ENCODE measurements at regions not wholly inside any gene's neighbourhood (a gene's known extent, or its start where the extent isn't known, plus 50 kb on each side); places are given as distances from the start of the nearest gene placed in this dataset.
"Not testable (repeated sequence)": the region's sequence is repeated elsewhere in the genome, so short reads cannot be mapped to it uniquely, and the experiment has no call there.

- no peak for DNase-seq
Measured at GRCh38 chr1:82390627-82391026, 589.9 kb downstream of the ADGRL2 start.

GRCh38 chr1:82388679-82389078 lies 587.9 kb downstream of the ADGRL2 start:
- no peak for DNase-seq

- no peak for DNase-seq
Measured at GRCh38 chr1:82387012-82387366, 586.3 kb downstream of the ADGRL2 start.

GRCh38 chr1:82386365-82387011 lies 585.8 kb downstream of the ADGRL2 start:
- no peak for DNase-seq

- DNase-seq: no peak
Measured at GRCh38 chr1:82384776-82385175, 584.0 kb downstream of the ADGRL2 start.

- no peak for DNase-seq
Measured at GRCh38 chr1:82377201-82377884, 576.6 kb downstream of the ADGRL2 start.

- no peak for DNase-seq
Measured at GRCh38 chr1:82373710-82374109, 573.0 kb downstream of the ADGRL2 start.

GRCh38 chr1:82371844-82372498 lies 571.2 kb downstream of the ADGRL2 start:
- no peak for DNase-seq

GRCh38 chr1:82367456-82367855 lies 566.7 kb downstream of the ADGRL2 start:
- no peak for DNase-seq

- DNase-seq: no peak
Measured at GRCh38 chr1:82366689-82367088, 566.0 kb downstream of the ADGRL2 start.

- DNase-seq: not testable (repeated sequence)
Measured at GRCh38 chr1:82359541-82359940, 558.8 kb downstream of the ADGRL2 start.

GRCh38 chr1:82358706-82359105 lies 558.0 kb downstream of the ADGRL2 start:
- not testable (repeated sequence) for DNase-seq

GRCh38 chr1:82354546-82354945 lies 553.8 kb downstream of the ADGRL2 start:
- DNase-seq: not testable (repeated sequence)

- DNase-seq: no peak
Measured at GRCh38 chr1:82348487-82348886, 547.8 kb downstream of the ADGRL2 start.

- DNase-seq: no peak
Measured at GRCh38 chr1:82346141-82346540, 545.4 kb downstream of the ADGRL2 start.

GRCh38 chr1:82343381-82343780 lies 542.6 kb downstream of the ADGRL2 start:
- no peak for DNase-seq

GRCh38 chr1:82337635-82338034 lies 536.9 kb downstream of the ADGRL2 start:
- no peak for DNase-seq

- no peak for DNase-seq
Measured at GRCh38 chr1:82330330-82330729, 529.6 kb downstream of the ADGRL2 start.

- no peak for DNase-seq
Measured at GRCh38 chr1:82329226-82329625, 528.5 kb downstream of the ADGRL2 start.

GRCh38 chr1:82323144-82323841 lies 522.6 kb downstream of the ADGRL2 start:
- DNase-seq: no peak

- DNase-seq: no peak
Measured at GRCh38 chr1:82321794-82322193, 521.1 kb downstream of the ADGRL2 start.

GRCh38 chr1:82319546-82319945 lies 518.8 kb downstream of the ADGRL2 start:
- no peak for DNase-seq

GRCh38 chr1:82318921-82319320 lies 518.2 kb downstream of the ADGRL2 start:
- no peak for DNase-seq

GRCh38 chr1:82318265-82318664 lies 517.5 kb downstream of the ADGRL2 start:
- DNase-seq: no peak
